Fibroblast of upper back skin (primary cell): ENCODE measurements at regions not wholly inside any gene's neighbourhood (a gene's known extent, or its start where the extent isn't known, plus 50 kb on each side); places are given as distances from the start of the nearest gene placed in this dataset.
"Not testable (repeated sequence)": the region's sequence is repeated elsewhere in the genome, so short reads cannot be mapped to it uniquely, and the experiment has no call there.

Source experiments
- DNase-seq: peaks from one replicate; pipeline ENCODE4 v3.0.0-alpha.2; 2013

DNA sequence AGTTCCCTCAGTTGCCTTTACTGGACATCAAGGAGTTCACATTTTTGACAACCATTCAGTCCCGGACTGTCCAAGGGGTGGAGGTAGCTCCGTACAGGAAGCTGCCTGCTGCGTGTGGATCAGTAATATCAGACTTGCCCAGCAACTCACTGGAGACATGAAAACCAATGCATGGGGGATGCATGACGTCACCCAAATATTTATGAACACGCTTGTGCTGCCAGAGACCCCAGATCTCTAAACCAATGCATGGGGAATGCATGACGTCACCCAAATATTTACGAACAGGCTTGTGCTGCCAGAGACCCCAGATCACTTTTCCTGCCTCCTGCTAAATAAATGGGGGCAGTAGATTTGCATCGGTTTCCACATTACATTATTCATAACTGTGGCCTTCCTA, 2137.4 kb upstream of the DEFB115 start:
- DNase-seq: not testable (repeated sequence)

GRCh38 chr20:29120575-29120974, 2136.9 kb upstream of the DEFB115 start:
- DNase-seq: not testable (repeated sequence)

DNA sequence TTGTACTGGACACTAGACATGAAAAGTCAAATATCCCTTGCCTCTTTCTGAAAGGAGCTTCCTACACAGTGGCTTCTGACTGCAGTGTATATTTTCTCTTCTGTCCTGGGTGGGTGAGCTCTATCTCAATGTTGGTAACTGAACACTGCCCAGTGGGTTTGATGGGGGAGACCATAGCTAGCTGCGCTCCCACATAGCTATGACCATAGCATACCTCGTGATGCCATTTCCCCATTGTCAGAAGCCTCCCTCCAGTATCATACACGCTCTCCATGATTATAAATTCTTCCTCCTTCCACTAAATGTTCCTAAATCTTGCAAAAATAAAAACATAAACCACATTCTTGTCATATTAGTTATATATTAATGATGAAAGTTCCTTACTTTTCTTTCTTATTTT, 2134.7 kb upstream of the DEFB115 start:
- DNase-seq: not testable (repeated sequence)

DNA sequence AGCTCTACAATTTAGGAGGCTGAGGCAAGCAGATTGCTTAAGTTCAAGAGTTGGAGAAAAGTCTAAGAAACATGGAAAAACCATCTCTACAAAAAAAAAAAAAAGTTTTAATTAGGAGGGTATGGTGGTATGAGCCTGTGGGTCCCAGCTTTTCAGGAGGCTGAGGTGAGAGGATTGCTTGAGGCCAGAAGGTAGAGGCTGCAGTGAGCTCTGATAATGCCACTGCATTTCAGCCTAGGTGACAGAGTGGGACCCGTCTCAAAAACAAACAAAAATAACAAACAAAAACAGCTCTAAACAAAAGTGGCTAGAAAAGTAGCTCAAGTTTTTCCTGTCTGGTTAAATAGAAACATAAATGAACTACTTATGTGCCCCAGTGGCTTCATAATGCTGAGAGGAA, 2133.6 kb upstream of the DEFB115 start:
- DNase-seq: no peak
